ENCODE measurements at regions not wholly inside any gene's neighbourhood (a gene's known extent, or its start where the extent isn't known, plus 50 kb on each side); places are given as distances from the start of the nearest gene placed in this dataset.

GRCh38 chr13:103542648-103543047, 476.4 kb upstream of the SLC10A2 start:
- no peak for DNase-seq (ENCODE audit: low read depth in 2 of 2)

GRCh38 chr13:103540382-103540765, 474.2 kb upstream of the SLC10A2 start:
- DNase-seq (ENCODE audit: low read depth in 2 of 2), result no peak

GRCh38 chr13:103539721-103540381, 473.6 kb upstream of the SLC10A2 start:
- DNase-seq (ENCODE audit: low read depth in 2 of 2), result no peak

- no peak for DNase-seq (ENCODE audit: low read depth in 2 of 2)
Observed at GRCh38 chr13:103539265-103539664, 473.0 kb upstream of the SLC10A2 start.

GRCh38 chr13:103537616-103538015, 471.4 kb upstream of the SLC10A2 start:
- DNase-seq (ENCODE audit: low read depth in 2 of 2), result no peak

- no peak for DNase-seq (ENCODE audit: low read depth in 2 of 2)
Observed at GRCh38 chr13:103531278-103531677, 465.1 kb upstream of the SLC10A2 start.

GRCh38 chr13:103528437-103528836, 462.2 kb upstream of the SLC10A2 start:
- no peak for DNase-seq (ENCODE audit: low read depth in 2 of 2)

- DNase-seq (ENCODE audit: low read depth in 2 of 2), result no peak
Observed at GRCh38 chr13:103525530-103525929, 459.3 kb upstream of the SLC10A2 start.

GRCh38 chr13:103523858-103524257, 457.6 kb upstream of the SLC10A2 start:
- DNase-seq (ENCODE audit: low read depth in 2 of 2), result no peak

- no peak for DNase-seq (ENCODE audit: low read depth in 2 of 2)
Observed at GRCh38 chr13:103521532-103521931, 455.3 kb upstream of the SLC10A2 start.

GRCh38 chr13:103517768-103518102, 451.5 kb upstream of the SLC10A2 start:
- no peak for DNase-seq (ENCODE audit: low read depth in 2 of 2)

- no peak for DNase-seq (ENCODE audit: low read depth in 2 of 2)
Observed at GRCh38 chr13:103517066-103517767, 451.0 kb upstream of the SLC10A2 start.

GRCh38 chr13:103516015-103516795, 450.0 kb upstream of the SLC10A2 start:
- DNase-seq (ENCODE audit: low read depth in 2 of 2), result no peak

GRCh38 chr13:103515410-103515809, 449.2 kb upstream of the SLC10A2 start:
- no peak for DNase-seq (ENCODE audit: low read depth in 2 of 2)

- no peak for DNase-seq (ENCODE audit: low read depth in 2 of 2)
Observed at GRCh38 chr13:103514619-103515018, 448.4 kb upstream of the SLC10A2 start.

- no peak for DNase-seq (ENCODE audit: low read depth in 2 of 2)
Observed at GRCh38 chr13:103514188-103514587, 448.0 kb upstream of the SLC10A2 start.

GRCh38 chr13:103510007-103510535, 443.9 kb upstream of the SLC10A2 start:
- DNase-seq (ENCODE audit: low read depth in 2 of 2), result no peak

GRCh38 chr13:103497404-103497803, 431.2 kb upstream of the SLC10A2 start:
- DNase-seq (ENCODE audit: low read depth in 2 of 2), result no peak

- DNase-seq (ENCODE audit: low read depth in 2 of 2), result no peak
Observed at GRCh38 chr13:103487841-103488240, 421.6 kb upstream of the SLC10A2 start.

GRCh38 chr13:103473081-103473480, 406.9 kb upstream of the SLC10A2 start:
- DNase-seq (ENCODE audit: low read depth in 2 of 2), result no peak

GRCh38 chr13:103471896-103472295, 405.7 kb upstream of the SLC10A2 start:
- DNase-seq (ENCODE audit: low read depth in 2 of 2), result no peak

GRCh38 chr13:103469771-103470170, 403.6 kb upstream of the SLC10A2 start:
- DNase-seq (ENCODE audit: low read depth in 2 of 2), result no peak

GRCh38 chr13:103466761-103467160, 400.5 kb upstream of the SLC10A2 start:
- DNase-seq (ENCODE audit: low read depth in 2 of 2), result no peak
